Skeletal muscle satellite cell (primary cell): ENCODE measurements at regions not wholly inside any gene's neighbourhood (a gene's known extent, or its start where the extent isn't known, plus 50 kb on each side); places are given as distances from the start of the nearest gene placed in this dataset.

Experiments used
- H3K27me3 ChIP-seq: 2 replicates; pipeline ENCODE4 v1.7.0; 2013; ENCODE audit warnings: low read length; ENCODE audit not compliant: control insufficient read depth, insufficient read depth
- H3K36me3 ChIP-seq: 2 replicates; pipeline ENCODE4 v1.7.0; 2013; ENCODE audit warnings: mild to moderate bottlenecking, control low read depth, low read length; ENCODE audit not compliant: insufficient read depth
- H3K4me1 ChIP-seq: 2 replicates; pipeline ENCODE4 v1.7.0; 2013; ENCODE audit warnings: low read length; ENCODE audit not compliant: control insufficient read depth, insufficient read depth
- H3K4me2 ChIP-seq: 2 replicates; pipeline ENCODE4 v1.7.0; 2013; ENCODE audit warnings: mild to moderate bottlenecking, low read length
- H3K4me3 ChIP-seq: 2 replicates; pipeline ENCODE4 v1.7.0; 2013; ENCODE audit warnings: low read length
- H3K9ac ChIP-seq: 2 replicates; pipeline ENCODE4 v1.7.0; 2013; ENCODE audit warnings: mild to moderate bottlenecking, low read depth, low read length, moderate library complexity
- H3K9me3 ChIP-seq: replicated peaks from 2 replicates; pipeline ENCODE4 v1.7.0; 2013; ENCODE audit warnings: mild to moderate bottlenecking, control low read depth, low read length

GRCh38 chr4:44070843-44071242, 377.8 kb downstream of the KCTD8 start:
- Histone ChIP-seq H3K9ac (no peak overlapping the region), H3K4me3 (no peak overlapping the region), H3K36me3 (no peaks in the 10 kb centered on the region), H3K4me1 (no peaks in the 10 kb centered on the region), H3K27me3 (no peaks in the 10 kb centered on the region), H3K9me3 (peaks cover 3% of the 10 kb centered on the region), H3K4me2 (no peak overlapping the region)

GRCh38 chr4:44071959-44072955, 376.4 kb downstream of the KCTD8 start:
- Histone ChIP-seq H3K27me3 (no peaks in the 10 kb centered on the region), H3K9ac (no peak overlapping the region), H3K4me1 (no peaks in the 10 kb centered on the region), H3K4me3 (no peak overlapping the region), H3K9me3 (peaks cover 3% of the 10 kb centered on the region), H3K4me2 (no peak overlapping the region), H3K36me3 (no peaks in the 10 kb centered on the region)

DNA sequence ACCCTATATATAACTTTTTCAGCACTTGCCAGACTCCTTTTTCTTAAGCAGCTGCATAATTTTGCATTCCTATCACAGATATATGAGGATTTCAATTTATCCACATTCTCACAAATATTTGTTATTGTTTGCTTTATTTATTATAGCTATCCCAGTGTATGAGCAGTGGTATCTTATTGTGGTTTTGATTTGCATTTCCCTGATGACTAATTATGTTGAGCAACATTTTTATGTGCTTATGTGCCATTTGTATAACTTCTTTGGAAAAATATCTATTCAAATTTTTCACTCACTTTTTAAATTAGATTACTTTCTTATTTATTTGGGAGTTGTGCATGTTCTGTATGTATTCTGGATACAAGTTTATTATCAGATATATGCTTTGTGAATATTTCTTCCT, 361.9 kb downstream of the KCTD8 start:
- Histone ChIP-seq H3K9ac (no peak overlapping the region), H3K4me2 (no peak overlapping the region), H3K9me3 (no peaks in the 10 kb centered on the region)

GRCh38 chr4:44093390-44093789, 355.2 kb downstream of the KCTD8 start:
- Histone ChIP-seq H3K9me3 (no peaks in the 10 kb centered on the region), H3K9ac (no peak overlapping the region), H3K4me3 (no peak overlapping the region), H3K27me3 (no peaks in the 10 kb centered on the region), H3K4me2 (no peak overlapping the region), H3K4me1 (no peaks in the 10 kb centered on the region), H3K36me3 (no peaks in the 10 kb centered on the region)

More for the DNA sequence above, 361.9 kb downstream of the KCTD8 start:
- H3K36me3 ChIP-seq, result no peaks in the 10 kb centered on the region
- no peaks in the 10 kb centered on the region for H3K4me1 ChIP-seq
- H3K4me3 ChIP-seq, result no peak overlapping the region
- no peaks in the 10 kb centered on the region for H3K27me3 ChIP-seq

DNA sequence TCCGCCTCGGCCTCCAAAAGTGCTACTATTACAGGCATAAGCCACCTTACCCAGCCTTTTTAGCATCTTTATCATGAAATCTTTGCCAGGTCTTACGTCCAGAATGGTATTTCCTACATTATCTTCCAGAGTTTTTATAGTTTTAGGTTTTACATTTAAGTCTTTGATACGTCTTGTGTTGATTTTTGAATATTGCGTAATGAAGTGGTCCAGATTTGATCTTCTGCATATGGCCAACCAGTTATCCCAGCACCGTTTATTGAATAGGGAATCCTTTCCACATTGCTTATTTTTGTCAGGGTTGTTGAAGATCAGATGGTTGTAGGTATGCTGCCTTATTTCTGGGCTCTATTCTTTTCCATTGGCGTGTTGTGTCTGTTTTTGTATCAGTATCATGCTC, 349.6 kb downstream of the KCTD8 start:
- H3K36me3 ChIP-seq, result no peaks in the 10 kb centered on the region
- H3K4me1 ChIP-seq, result no peaks in the 10 kb centered on the region
- H3K9me3 ChIP-seq, result no peaks in the 10 kb centered on the region
- H3K4me2 ChIP-seq, result no peak overlapping the region
- H3K27me3 ChIP-seq, result no peaks in the 10 kb centered on the region
- H3K4me3 ChIP-seq, result no peak overlapping the region
- H3K9ac ChIP-seq, result no peak overlapping the region

GRCh38 chr4:44100456-44100855, 348.2 kb downstream of the KCTD8 start:
- Histone ChIP-seq H3K4me3 (no peak overlapping the region), H3K9me3 (no peaks in the 10 kb centered on the region)

GRCh38 chr4:44118971-44119680, 329.5 kb downstream of the KCTD8 start:
- H3K9ac ChIP-seq, result no peak overlapping the region
- H3K36me3 ChIP-seq, result no peaks in the 10 kb centered on the region
- H3K4me1 ChIP-seq, result peaks cover 44% of the 10 kb centered on the region
- no peaks in the 10 kb centered on the region for H3K9me3 ChIP-seq
- H3K27me3 ChIP-seq, result no peaks in the 10 kb centered on the region
- H3K4me3 ChIP-seq, result no peak overlapping the region
- peak overlapping the region; percentile 48 for H3K4me2 ChIP-seq

More at GRCh38 chr4:44100456-44100855, 348.2 kb downstream of the KCTD8 start:
- Histone ChIP-seq H3K4me2 (no peak overlapping the region), H3K36me3 (no peaks in the 10 kb centered on the region), H3K9ac (no peak overlapping the region), H3K27me3 (no peaks in the 10 kb centered on the region), H3K4me1 (no peaks in the 10 kb centered on the region)

DNA sequence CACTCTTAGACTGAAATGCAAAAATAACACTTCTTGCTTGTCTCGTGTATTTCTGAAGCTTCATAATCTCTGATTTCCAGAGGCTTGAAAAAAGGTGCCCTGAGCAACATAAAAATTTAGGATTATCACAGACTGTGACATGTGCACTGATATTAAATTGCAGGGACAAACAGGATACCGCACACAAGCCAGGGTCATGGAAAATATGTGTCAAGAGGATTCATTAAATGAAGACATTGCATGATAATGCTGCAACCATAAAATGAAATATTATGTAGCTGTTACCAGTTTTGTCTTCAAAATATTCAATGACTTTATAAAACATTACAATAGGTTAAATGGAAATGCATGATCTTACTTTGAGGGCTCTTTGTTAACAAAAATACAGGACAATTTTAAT, 328.0 kb downstream of the KCTD8 start:
- Histone ChIP-seq H3K36me3 (no peaks in the 10 kb centered on the region), H3K9me3 (no peaks in the 10 kb centered on the region), H3K4me1 (peaks cover 44% of the 10 kb centered on the region), H3K4me3 (no peak overlapping the region), H3K9ac (no peak overlapping the region), H3K4me2 (no peak overlapping the region), H3K27me3 (no peaks in the 10 kb centered on the region)

- H3K9ac ChIP-seq, result no peak overlapping the region
- no peaks in the 10 kb centered on the region for H3K27me3 ChIP-seq
- no peaks in the 10 kb centered on the region for H3K9me3 ChIP-seq
- peak overlapping the region; percentile 5 for H3K4me2 ChIP-seq
- H3K36me3 ChIP-seq, result no peaks in the 10 kb centered on the region
- no peak overlapping the region for H3K4me3 ChIP-seq
- H3K4me1 ChIP-seq, result peaks cover 44% of the 10 kb centered on the region
Observed at GRCh38 chr4:44121210-44121609, 327.4 kb downstream of the KCTD8 start.
